HCT116 (cell line): ENCODE measurements at regions not wholly inside any gene's neighbourhood (a gene's known extent, or its start where the extent isn't known, plus 50 kb on each side); places are given as distances from the start of the nearest gene placed in this dataset.

Experiments used
- ATAC-seq: fragments of 200-7000 bp; cut with Tn5 transposase; 2 replicates; pipeline ENCODE4 v1.9.1; 2020; ENCODE audit warnings: mild to moderate bottlenecking, moderate library complexity
- BruUV-seq: library from RNA; stranded (reverse); fragments of 400-500 nt; replicated peaks from 2 replicates; lab custom pipeline; 2021; lab: Mats Ljungman, UMichigan
- CTCF ChIA-PET: fragments of 300-600 bp; sonication (Branson Sonifier 250); formaldehyde crosslinking; loops from one replicate; lab custom pipeline; 2021; ENCODE audit warnings: antibody characterized with exemption; lab: Charles Lee
- POLR2A ChIA-PET: fragments of 300-600, 350-600 bp; sonication (Branson Sonifier 250); formaldehyde crosslinking; loops from one replicate; lab custom pipeline; 2021; ENCODE audit warnings: antibody characterized with exemption; lab: Charles Lee
- RAD21 ChIA-PET, 2 experiments: fragments of 300-600 bp; sonication (Branson Sonifier 250); formaldehyde crosslinking; loops; one replicate each; lab custom pipeline; 2023; ENCODE audit warnings: low total read pairs in 2 of 2; ENCODE audit not compliant: uncharacterized antibody in 2 of 2, unreplicated experiment in 2 of 2, low non-redundant PET in 1 of 2; lab: Charles Lee
- DNase-seq: peaks from one replicate; pipeline ENCODE4 v3.0.0-alpha.2; 2010; ENCODE audit warnings: low read depth, low spot score
- H2AFZ ChIP-seq: fragments of 200-600 bp; shearing (Covaris generic), sonication (generic); 2 replicates; pipeline ENCODE4 v1.6.1; 2017; ENCODE audit warnings: low read depth, mixed run types, mixed read lengths, antibody characterized with exemption, low read length; ENCODE audit not compliant: poor library complexity, severe bottlenecking
- H3K27ac ChIP-seq: 2 replicates; pipeline ENCODE4 v1.5.1; 2012; ENCODE audit warnings: low read depth, low read length
- H3K27me3 ChIP-seq: fragments of 200-600 bp; sonication (generic); 2 replicates; pipeline ENCODE4 v1.6.1; 2016; ENCODE audit warnings: mixed run types, low read length, mixed read lengths; ENCODE audit not compliant: insufficient read depth
- H3K36me3 ChIP-seq, 2 experiments: fragments of 200-500 bp in 1 of 2; fragments of 200-600 bp in 1 of 2; sonication (Bioruptor generic) in 1 of 2; sonication (generic) in 1 of 2; 2 replicates each; pipeline versions ENCODE4 v1.5.1 to v1.6.1; 2014 to 2016; ENCODE audit warnings: low read length in 2 of 2, inconsistent platforms in 1 of 2, mixed read lengths in 1 of 2, mixed run types in 1 of 2; ENCODE audit not compliant: insufficient read depth in 2 of 2, control insufficient read depth in 1 of 2
- H3K4me1 ChIP-seq, 2 experiments: fragments of 200-600 bp in 1 of 2; sonication (generic) in 1 of 2; 2 replicates each; pipeline versions ENCODE4 v1.5.1 to v1.6.1; 2012 to 2017; ENCODE audit warnings: low read length in 2 of 2, inconsistent platforms in 1 of 2, mild to moderate bottlenecking in 1 of 2, mixed read lengths in 1 of 2, mixed run types in 1 of 2, moderate library complexity in 1 of 2; ENCODE audit not compliant: insufficient read depth in 2 of 2, control insufficient read depth in 1 of 2
- H3K4me2 ChIP-seq: fragments of 200-600 bp; sonication (generic); 2 replicates; pipeline ENCODE4 v1.6.1; 2017; ENCODE audit warnings: mixed run types, low read length, mixed read lengths
- H3K4me3 ChIP-seq, 2 experiments: fragments of 200-600 bp in 1 of 2; sonication (generic) in 1 of 2; replicated peaks in 1 of 2; 2 replicates each; pipeline ENCODE4 v1.5.1; 2011 to 2016; ENCODE audit warnings: low read length in 2 of 2, control low read depth in 1 of 2, low read depth in 1 of 2, mild to moderate bottlenecking in 1 of 2, mixed read lengths in 1 of 2, mixed run types in 1 of 2
- H3K79me2 ChIP-seq: fragments of 200-600 bp; sonication (generic); 2 replicates; pipeline ENCODE4 v1.6.1; 2017; ENCODE audit warnings: mild to moderate bottlenecking, mixed run types, low read length, moderate library complexity, mixed read lengths; ENCODE audit not compliant: insufficient read depth
- H3K9ac ChIP-seq: fragments of 200-600 bp; sonication (generic); 2 replicates; pipeline ENCODE4 v1.6.1; 2016; ENCODE audit warnings: low read length, mixed read lengths
- H3K9me2 ChIP-seq: fragments of 200-600 bp; sonication (generic), shearing (Covaris generic); 2 replicates; pipeline ENCODE4 v1.6.1; 2017; ENCODE audit warnings: mixed run types, mild to moderate bottlenecking, moderate library complexity; ENCODE audit not compliant: insufficient read depth
- H3K9me3 ChIP-seq, 2 experiments: fragments of 200-500 bp in 1 of 2; fragments of 200-600 bp in 1 of 2; sonication (Bioruptor generic) in 1 of 2; sonication (generic) in 1 of 2; 2 replicates each; pipeline ENCODE4 v1.6.1; 2014 to 2017; ENCODE audit warnings: low read length in 2 of 2, mixed read lengths in 2 of 2, inconsistent platforms in 1 of 2, low read depth in 1 of 2, mild to moderate bottlenecking in 1 of 2, mixed run types in 1 of 2, moderate library complexity in 1 of 2; ENCODE audit not compliant: control insufficient read depth in 1 of 2, insufficient read depth in 1 of 2
- H4K20me1 ChIP-seq: fragments of 200-600 bp; sonication (generic), shearing (Covaris generic); 2 replicates; pipeline ENCODE4 v1.6.1; 2017; ENCODE audit warnings: mixed run types, mild to moderate bottlenecking, moderate library complexity; ENCODE audit not compliant: insufficient read depth
- ATF3 ChIP-seq: IDR thresholded peaks from 2 replicates; pipeline ENCODE4 v1.6.1; 2012
- CBX3 ChIP-seq: IDR thresholded peaks from 2 replicates; pipeline ENCODE4 v1.6.1; 2012; ENCODE audit warnings: low read depth
- CEBPB ChIP-seq: IDR thresholded peaks from 2 replicates; pipeline ENCODE4 v1.6.1; 2012; ENCODE audit warnings: low read depth
- EGR1 ChIP-seq: IDR thresholded peaks from 2 replicates; pipeline ENCODE4 v1.6.1; 2012; ENCODE audit warnings: low read depth
- ELF1 ChIP-seq: IDR thresholded peaks from 2 replicates; pipeline ENCODE4 v1.6.1; 2012; ENCODE audit warnings: low read depth, borderline replicate concordance
- EZH2 ChIP-seq: fragments of 200-600 bp; sonication (generic); IDR thresholded peaks from 2 replicates; pipeline ENCODE4 v1.6.1; 2017; ENCODE audit warnings: antibody characterized with exemption, mixed run types
- EZH2phosphoT487 ChIP-seq: fragments of 200-600 bp; IDR thresholded peaks from 2 replicates; pipeline ENCODE4 v1.6.1; 2018; ENCODE audit warnings: antibody characterized with exemption, borderline replicate concordance
- FOSL1 ChIP-seq: IDR thresholded peaks from 2 replicates; pipeline ENCODE4 v1.6.1; 2012; ENCODE audit warnings: low read depth
- JUND ChIP-seq: IDR thresholded peaks from 2 replicates; pipeline ENCODE4 v1.6.1; 2012
- POLR2A ChIP-seq: IDR thresholded peaks from 2 replicates; pipeline ENCODE4 v1.7.0; 2011; ENCODE audit warnings: borderline replicate concordance; ENCODE audit not compliant: insufficient read depth, insufficient read length; ENCODE audit errors: extremely low read depth
- POLR2AphosphoS5 ChIP-seq: IDR thresholded peaks from 2 replicates; pipeline ENCODE4 v1.6.1; 2011; ENCODE audit warnings: mild to moderate bottlenecking, low read depth, low read length, moderate library complexity
- RAD21 ChIP-seq: IDR thresholded peaks from 2 replicates; pipeline ENCODE4 v1.6.1; 2012; ENCODE audit warnings: low read depth, mild to moderate bottlenecking
- SIN3A ChIP-seq: IDR thresholded peaks from 2 replicates; pipeline ENCODE4 v1.6.1; 2012; ENCODE audit warnings: low read depth
- SP1 ChIP-seq: IDR thresholded peaks from 2 replicates; pipeline ENCODE4 v1.6.1; 2012; ENCODE audit warnings: low read depth
- SRF ChIP-seq: IDR thresholded peaks from 2 replicates; pipeline ENCODE4 v1.6.1; 2012; ENCODE audit warnings: low read depth
- YY1 ChIP-seq: IDR thresholded peaks from 2 replicates; pipeline ENCODE4 v1.6.1; 2011; ENCODE audit warnings: low read length, low read depth, moderate library complexity, mild to moderate bottlenecking; ENCODE audit not compliant: insufficient replicate concordance; ENCODE audit errors: extremely low read depth
- ZFX ChIP-seq: fragments of 450-650 bp; IDR thresholded peaks from 2 replicates; pipeline ENCODE4 v1.6.1; 2017
- ZNF274 ChIP-seq: fragments of 200-500 bp; sonication (Bioruptor generic); IDR thresholded peaks from 2 replicates; pipeline ENCODE4 v1.6.1; 2014; ENCODE audit warnings: mild to moderate bottlenecking, low read depth, low read length, inconsistent platforms
- intact Hi-C: fragments of 100-400 bp; cut with micrococcal nuclease; formaldehyde crosslinking; loops from 2 replicates; pipeline ENCODE4 v1.10.0; 2022
- TF ChIP-seq, protein P1 (sequence below): IDR thresholded peaks from 2 replicates; pipeline ENCODE4 v1.6.1; 2012
- TF ChIP-seq, protein P2 (sequence below), 3 experiments: fragments of 200-600 bp in 1 of 3; sonication (generic) in 1 of 3; IDR thresholded peaks in 2 of 3; conservative IDR thresholded peaks in 1 of 3; 2 replicates each; pipeline ENCODE4 v1.5.1; 2012 to 2017; ENCODE audit warnings: low read depth in 2 of 3, low read length in 2 of 3, antibody characterized with exemption in 1 of 3, borderline replicate concordance in 1 of 3, control low read depth in 1 of 3, mild to moderate bottlenecking in 1 of 3, mixed read lengths in 1 of 3, mixed run types in 1 of 3, moderate library complexity in 1 of 3; ENCODE audit not compliant: insufficient read depth in 1 of 3

DNA sequence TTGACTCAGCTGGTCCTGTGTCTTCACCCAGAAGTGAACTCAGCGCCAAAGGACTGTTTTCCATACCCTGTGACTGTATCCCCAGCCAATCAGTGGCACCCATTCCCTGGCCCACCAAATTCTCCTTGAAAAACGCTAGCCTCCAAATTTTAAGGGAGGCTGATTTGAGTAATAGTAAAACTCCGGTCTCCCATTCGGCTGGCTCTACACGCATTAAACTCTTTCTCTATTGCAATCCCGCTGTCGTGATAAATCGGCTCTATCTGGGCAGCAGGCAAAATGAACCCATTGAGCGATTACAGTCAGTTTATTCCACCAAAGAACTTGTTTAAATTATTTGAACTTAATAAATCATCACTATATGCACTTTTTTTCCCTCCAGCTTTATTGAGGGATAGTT, 55.9 kb upstream of the PPP1R26 start:
- no peaks in the 10 kb centered on the region for H3K27me3 ChIP-seq
- no TSS peak for BruUV-seq
- CTCF ChIA-PET = no interaction called here

More for the DNA sequence above, 55.9 kb upstream of the PPP1R26 start:
- H3K9me3 ChIP-seq = 0 out of 4 replicates have a peak, but pooled peaks cover 0 to 6% of the 10 kb centered on the region in 2 experiments
- intact Hi-C loops = no loop called here
- no peak for DNase-seq
- no peak for TF ChIP-seq EZH2
- no peak for TF ChIP-seq SP1
- no peak for TF ChIP-seq EZH2phosphoT487
- no peak for TF ChIP-seq POLR2AphosphoS5
- TF ChIP-seq FOSL1 = no peak
- no peak for TF ChIP-seq SIN3A
- TF ChIP-seq CBX3 = no peak
- TF ChIP-seq ZNF274 = no peak
- no peak for TF ChIP-seq POLR2A
- TF ChIP-seq ZFX = no peak
- no peak for TF ChIP-seq ATF3
- TF ChIP-seq RAD21 = no peak
- TF ChIP-seq SRF = no peak
- TF ChIP-seq CEBPB = no peak
- no peak for TF ChIP-seq ELF1
- TF ChIP-seq YY1 = no peak
- no peak for TF ChIP-seq JUND
- TF ChIP-seq, protein P1, sequence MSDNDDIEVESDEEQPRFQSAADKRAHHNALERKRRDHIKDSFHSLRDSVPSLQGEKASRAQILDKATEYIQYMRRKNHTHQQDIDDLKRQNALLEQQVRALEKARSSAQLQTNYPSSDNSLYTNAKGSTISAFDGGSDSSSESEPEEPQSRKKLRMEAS = no peak
- TF ChIP-seq, protein P2, sequence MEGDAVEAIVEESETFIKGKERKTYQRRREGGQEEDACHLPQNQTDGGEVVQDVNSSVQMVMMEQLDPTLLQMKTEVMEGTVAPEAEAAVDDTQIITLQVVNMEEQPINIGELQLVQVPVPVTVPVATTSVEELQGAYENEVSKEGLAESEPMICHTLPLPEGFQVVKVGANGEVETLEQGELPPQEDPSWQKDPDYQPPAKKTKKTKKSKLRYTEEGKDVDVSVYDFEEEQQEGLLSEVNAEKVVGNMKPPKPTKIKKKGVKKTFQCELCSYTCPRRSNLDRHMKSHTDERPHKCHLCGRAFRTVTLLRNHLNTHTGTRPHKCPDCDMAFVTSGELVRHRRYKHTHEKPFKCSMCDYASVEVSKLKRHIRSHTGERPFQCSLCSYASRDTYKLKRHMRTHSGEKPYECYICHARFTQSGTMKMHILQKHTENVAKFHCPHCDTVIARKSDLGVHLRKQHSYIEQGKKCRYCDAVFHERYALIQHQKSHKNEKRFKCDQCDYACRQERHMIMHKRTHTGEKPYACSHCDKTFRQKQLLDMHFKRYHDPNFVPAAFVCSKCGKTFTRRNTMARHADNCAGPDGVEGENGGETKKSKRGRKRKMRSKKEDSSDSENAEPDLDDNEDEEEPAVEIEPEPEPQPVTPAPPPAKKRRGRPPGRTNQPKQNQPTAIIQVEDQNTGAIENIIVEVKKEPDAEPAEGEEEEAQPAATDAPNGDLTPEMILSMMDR (IDR thresholded peaks at IDR 0.05 in 2 of 3, conservative IDR thresholded peaks at IDR 0.05 in 1 of 3; ENCODE audit: borderline replicate concordance in 1 of 3, insufficient read depth in 1 of 3, low read depth in 2 of 3, low read length in 2 of 3) = no peak
- no peak for TF ChIP-seq EGR1
- TF ChIP-seq, all 23 proteins: peak for 0
- RAD21 ChIA-PET = no interaction called here
- POLR2A ChIA-PET = no interaction called here
- Histone ChIP-seq H4K20me1 (no peaks in the 10 kb centered on the region), H2AFZ (no peak overlapping the region), H3K4me1 (no peaks in the 10 kb centered on the region), H3K27ac (no peak overlapping the region), H3K4me3 (no peak overlapping the region), H3K79me2 (no peaks in the 10 kb centered on the region), H3K4me2 (no peak overlapping the region), H3K9ac (no peak overlapping the region), H3K9me2 (no peaks in the 10 kb centered on the region), H3K36me3 (no peaks in the 10 kb centered on the region)
- no peak for ATAC-seq
